IMR-90 (cell line): ENCODE measurements at regions not wholly inside any gene's neighbourhood (a gene's known extent, or its start where the extent isn't known, plus 50 kb on each side); places are given as distances from the start of the nearest gene placed in this dataset.

Source experiments
- ATAC-seq: fragments of 200-7000 bp; cut with Tn5 transposase; 2 replicates; pipeline ENCODE4 v1.9.1; 2020; ENCODE audit warnings: low read depth, mild to moderate bottlenecking, moderate library complexity
- BruUV-seq: library from RNA; stranded (reverse); fragments of 400-500 nt; replicated peaks from 2 replicates; lab custom pipeline; 2021; lab: Mats Ljungman, UMichigan
- CTCF ChIA-PET: fragments of 300-600 bp; formaldehyde crosslinking; extraction: SDS; loops from one replicate; lab custom pipeline; 2021; ENCODE audit warnings: antibody characterized with exemption; lab: Yijun Ruan, JAX
- POLR2A ChIA-PET: fragments of 300-600 bp; sonication (Branson Sonifier 250); formaldehyde crosslinking; loops from one replicate; lab custom pipeline; 2022; ENCODE audit warnings: antibody characterized with exemption; ENCODE audit not compliant: unreplicated experiment; lab: Charles Lee
- DNase-seq: peaks from one replicate; pipeline ENCODE4 v3.0.0; 2013
- H2AFZ ChIP-seq: replicated peaks from 2 replicates; pipeline ENCODE3; 2013; ENCODE audit warnings: low read length, mild to moderate bottlenecking; ENCODE audit not compliant: poor library complexity
- H2AK5ac ChIP-seq: 2 replicates; pipeline ENCODE4 v1.6.1; 2013; ENCODE audit warnings: low read depth, low read length, inconsistent platforms
- H2AK9ac ChIP-seq: replicated peaks from 2 replicates; pipeline ENCODE3; 2013; ENCODE audit warnings: mild to moderate bottlenecking, low read depth, low read length, moderate library complexity; ENCODE audit not compliant: poor library complexity
- H2BK120ac ChIP-seq: 2 replicates; pipeline ENCODE4 v1.6.1; 2013; ENCODE audit warnings: low read depth, low read length, inconsistent platforms
- H2BK15ac ChIP-seq: 3 replicates; pipeline ENCODE4 v1.6.1; 2013; ENCODE audit warnings: low read depth, low read length, inconsistent platforms
- H2BK20ac ChIP-seq: 2 replicates; pipeline ENCODE4 v1.6.1; 2013; ENCODE audit warnings: low read depth, mild to moderate bottlenecking, inconsistent platforms, low read length, moderate library complexity
- H2BK5ac ChIP-seq: 2 replicates; pipeline ENCODE4 v1.6.1; 2013; ENCODE audit warnings: mild to moderate bottlenecking, low read depth, low read length, inconsistent platforms; ENCODE audit not compliant: poor library complexity, severe bottlenecking
- H3K14ac ChIP-seq: replicated peaks from 2 replicates; pipeline ENCODE4 v1.6.1; 2013; ENCODE audit warnings: low read depth, low read length, inconsistent platforms
- H3K18ac ChIP-seq: 2 replicates; pipeline ENCODE4 v1.6.1; 2013; ENCODE audit warnings: low read depth, low read length, control low read depth
- H3K23ac ChIP-seq: 2 replicates; pipeline ENCODE4 v1.6.1; 2013; ENCODE audit warnings: low read depth, low read length, inconsistent platforms
- H3K27ac ChIP-seq: 2 replicates; pipeline ENCODE4 v1.5.1; 2013; ENCODE audit warnings: mild to moderate bottlenecking, control low read depth, low read length; ENCODE audit not compliant: insufficient read depth
- H3K27me3 ChIP-seq: 2 replicates; pipeline ENCODE4 v1.6.1; 2013; ENCODE audit warnings: low read length; ENCODE audit not compliant: control insufficient read depth, insufficient read depth
- H3K36me3 ChIP-seq: 2 replicates; pipeline ENCODE4 v1.6.1; 2013; ENCODE audit warnings: low read length, mixed read lengths; ENCODE audit not compliant: control insufficient read depth, insufficient read depth
- H3K4ac ChIP-seq: 2 replicates; pipeline ENCODE4 v1.6.1; 2013; ENCODE audit warnings: low read depth, low read length, inconsistent platforms
- H3K4me1 ChIP-seq: 2 replicates; pipeline ENCODE4 v1.6.1; 2013; ENCODE audit warnings: low read length, mixed read lengths; ENCODE audit not compliant: control insufficient read depth, insufficient read depth
- H3K4me2 ChIP-seq: 2 replicates; pipeline ENCODE4 v1.6.1; 2013; ENCODE audit warnings: low read depth, mild to moderate bottlenecking, control low read depth, low read length, moderate library complexity
- H3K4me3 ChIP-seq: 2 replicates; pipeline ENCODE4 v1.5.1; 2013; ENCODE audit warnings: low read depth, mild to moderate bottlenecking, control low read depth, low read length, moderate library complexity; ENCODE audit not compliant: insufficient read depth
- H3K56ac ChIP-seq: 2 replicates; pipeline ENCODE4 v1.6.1; 2013; ENCODE audit warnings: low read length, inconsistent platforms; ENCODE audit not compliant: insufficient read depth; ENCODE audit errors: extremely low read depth
- H3K79me1 ChIP-seq, 2 experiments: 2 replicates each; pipeline ENCODE4 v1.6.1; 2013; ENCODE audit warnings: low read length in 2 of 2, inconsistent platforms in 1 of 2, low read depth in 1 of 2
- H3K9ac ChIP-seq: 2 replicates; pipeline ENCODE4 v1.6.1; 2013; ENCODE audit warnings: low read depth, low read length, control low read depth
- H3K9me1 ChIP-seq: 2 replicates; pipeline ENCODE4 v1.6.1; 2013; ENCODE audit warnings: low read length, inconsistent platforms; ENCODE audit not compliant: insufficient read depth
- H3K9me3 ChIP-seq: 2 replicates; pipeline ENCODE4 v1.6.1; 2013; ENCODE audit warnings: low read length; ENCODE audit not compliant: control insufficient read depth, insufficient read depth
- H4K20me1 ChIP-seq: 2 replicates; pipeline ENCODE4 v1.6.1; 2013; ENCODE audit warnings: low read length, inconsistent platforms; ENCODE audit not compliant: insufficient read depth
- H4K5ac ChIP-seq: 2 replicates; pipeline ENCODE4 v1.6.1; 2013; ENCODE audit warnings: mild to moderate bottlenecking, low read depth, low read length, control low read depth
- H4K8ac ChIP-seq, 2 experiments: 2 replicates each; pipeline ENCODE4 v1.6.1; 2013; ENCODE audit warnings: low read depth in 2 of 2, low read length in 2 of 2, control low read depth in 1 of 2, inconsistent platforms in 1 of 2
- H4K91ac ChIP-seq: 2 replicates; pipeline ENCODE4 v1.6.1; 2013; ENCODE audit warnings: low read depth, low read length, inconsistent platforms; ENCODE audit not compliant: insufficient read depth
- CTCF ChIP-seq: conservative IDR thresholded peaks from 2 replicates; pipeline ENCODE4 v1.5.1; 2012; ENCODE audit warnings: mild to moderate bottlenecking, low read depth, low read length, improper control_type of control experiment
- MXI1 ChIP-seq: IDR thresholded peaks from 2 replicates; pipeline ENCODE4 v1.6.1; 2012; ENCODE audit warnings: low read depth, mild to moderate bottlenecking, low read length, moderate library complexity, borderline replicate concordance
- RCOR1 ChIP-seq: IDR thresholded peaks from 2 replicates; pipeline ENCODE4 v1.6.1; 2012; ENCODE audit warnings: mild to moderate bottlenecking, low read length, improper control_type of control experiment; ENCODE audit not compliant: insufficient replicate concordance
- USF2 ChIP-seq: fragments of 150-350 bp; IDR thresholded peaks from 2 replicates; pipeline ENCODE4 v1.6.1; 2017; ENCODE audit warnings: mild to moderate bottlenecking, antibody characterized with exemption, low read length, low read depth
- WGBS, 2 experiments: methylation state at CpG; one replicate each; pipeline versions ENCODE4 v1.1.5 to v1.1.7; 2013; ENCODE audit warnings: missing lambda C conversion rate in 2 of 2; ENCODE audit not compliant: insufficient read length in 1 of 2; ENCODE audit errors: extremely low coverage in 2 of 2; 5-methylcytosine and 5-hydroxymethylcytosine counted together
- dilution Hi-C: fragments of 300-500 bp; cut with HindIII; formaldehyde crosslinking; loops from one replicate; pipeline ENCODE4 v1.14.3; 2018; ENCODE audit warnings: low sequenced_read_pairs; ENCODE audit not compliant: unreplicated experiment
- in situ Hi-C: fragments of 300-500 bp; cut with MboI; formaldehyde crosslinking; loops from 3 replicates; pipeline ENCODE4 v1.14.3; 2019; ENCODE audit warnings: low sequenced_read_pairs, inconsistent platforms, mixed read lengths
- intact Hi-C: fragments of 100-400 bp; cut with micrococcal nuclease; formaldehyde crosslinking; loops from 2 replicates; pipeline ENCODE4 v1.10.0; 2022

GRCh38 chr6:167401525-167402194 lies 76.8 kb downstream of the TTLL2 start:
- H2AK5ac ChIP-seq, result no peak overlapping the region
- H3K4me3 ChIP-seq, result no peak overlapping the region
- no peak overlapping the region for H2AK9ac ChIP-seq
- no peak overlapping the region for H3K9ac ChIP-seq
- in situ Hi-C loops (no loop called here), dilution Hi-C loops (no loop called here), intact Hi-C loops (no loop called here)
- TF ChIP-seq MXI1, result no peak
- TF ChIP-seq USF2, result no peak
- TF ChIP-seq CTCF, result no peak
- TF ChIP-seq RCOR1, result no peak
- no peak overlapping the region for H2BK15ac ChIP-seq
- no peak overlapping the region for H3K56ac ChIP-seq
- H2BK20ac ChIP-seq, result no peak overlapping the region
- no peak overlapping the region for H3K18ac ChIP-seq
- H2BK5ac ChIP-seq, result no peak overlapping the region
- H3K14ac ChIP-seq, result no peak overlapping the region
- H3K4ac ChIP-seq, result no peak overlapping the region
- no peak overlapping the region for H3K4me2 ChIP-seq
- no peak overlapping the region for H4K8ac ChIP-seq
- no peak overlapping the region for H3K27ac ChIP-seq
- ATAC-seq, result no peak
- peaks cover 60% of the 10 kb centered on the region for H3K9me3 ChIP-seq
- no peak overlapping the region for H4K91ac ChIP-seq
- ChIA-PET POLR2A (no interaction called here), CTCF (no interaction called here)
- H2AFZ ChIP-seq, result no peak overlapping the region
- H3K23ac ChIP-seq, result no peak overlapping the region
- H4K20me1 ChIP-seq, result no peaks in the 10 kb centered on the region
- no TSS peak for BruUV-seq
- 30% methylated on average over 8 of the region's 20 CpGs; no CpG with 5 or more reads in 1 of the 2 experiments for WGBS, 2 experiments
- no peaks in the 10 kb centered on the region for H3K9me1 ChIP-seq
- no peaks in the 10 kb centered on the region for H3K79me1 ChIP-seq
- DNase-seq, result no peak
- H3K4me1 ChIP-seq, result no peaks in the 10 kb centered on the region
- no peaks in the 10 kb centered on the region for H3K27me3 ChIP-seq
- H4K5ac ChIP-seq, result no peak overlapping the region
- H3K36me3 ChIP-seq, result no peaks in the 10 kb centered on the region
- no peak overlapping the region for H2BK120ac ChIP-seq
